GM12892 (cell line): ENCODE measurements at regions not wholly inside any gene's neighbourhood (a gene's known extent, or its start where the extent isn't known, plus 50 kb on each side); places are given as distances from the start of the nearest gene placed in this dataset.

Source experiments
- DNase-seq: peaks from one replicate; pipeline ENCODE4 v3.0.0; 2011; ENCODE audit not compliant: insufficient read length
- FAIRE-seq: peaks from 2 replicates; lab custom pipeline; 2011; peaks lifted over from hg19 to GRCh38; lab: Jason Lieb, UNC
- POLR2A ChIP-seq: IDR thresholded peaks from 2 replicates; pipeline ENCODE4 v1.6.1; 2011; ENCODE audit warnings: low read depth, low read length, control low read depth
- POLR2AphosphoS5 ChIP-seq: IDR thresholded peaks from 2 replicates; pipeline ENCODE4 v1.6.1; 2011; ENCODE audit warnings: low read depth, low read length, control low read depth
- TAF1 ChIP-seq: IDR thresholded peaks from 2 replicates; pipeline ENCODE4 v1.6.1; 2011; ENCODE audit warnings: low read depth, mild to moderate bottlenecking, control low read depth, low read length, borderline replicate concordance

GRCh38 chr9:105932276-105932675 is 237.9 kb downstream of the TMEM38B start:
- no peak for DNase-seq
- no peak for FAIRE-seq
- TF ChIP-seq TAF1 (no peak), POLR2AphosphoS5 (no peak), POLR2A (no peak)

- FAIRE-seq (no peak), DNase-seq (no peak)
- no peak for TF ChIP-seq TAF1
- no peak for TF ChIP-seq POLR2A
- TF ChIP-seq POLR2AphosphoS5: no peak
These were observed 256.1 kb downstream of the TMEM38B start for GRCh38 chr9:105950448-105950847.

- DNase-seq (no peak), FAIRE-seq (no peak)
- TF ChIP-seq POLR2A: no peak
- TF ChIP-seq POLR2AphosphoS5: no peak
- no peak for TF ChIP-seq TAF1
These were observed 256.6 kb downstream of the TMEM38B start for GRCh38 chr9:105950894-105951293.

- FAIRE-seq: no peak
- DNase-seq: no peak
- TF ChIP-seq TAF1: no peak
- TF ChIP-seq POLR2A: no peak
- no peak for TF ChIP-seq POLR2AphosphoS5
These were observed 260.2 kb downstream of the TMEM38B start for GRCh38 chr9:105954517-105954916.

GRCh38 chr9:105957830-105958229 is 263.5 kb downstream of the TMEM38B start:
- DNase-seq (no peak), FAIRE-seq (no peak)
- TF ChIP-seq POLR2AphosphoS5 (no peak), POLR2A (no peak), TAF1 (no peak)

- FAIRE-seq (no peak), DNase-seq (no peak)
- TF ChIP-seq TAF1 (no peak), POLR2A (no peak), POLR2AphosphoS5 (no peak)
These were observed 264.2 kb downstream of the TMEM38B start for GRCh38 chr9:105958587-105958986.

- DNase-seq: no peak
- FAIRE-seq: no peak
- no peak for TF ChIP-seq TAF1
- TF ChIP-seq POLR2A: no peak
- no peak for TF ChIP-seq POLR2AphosphoS5
These were observed 265.2 kb downstream of the TMEM38B start for GRCh38 chr9:105959531-105959930.

- FAIRE-seq: no peak
- TF ChIP-seq TAF1 (no peak), POLR2AphosphoS5 (no peak), POLR2A (no peak)
- no peak for DNase-seq
These were observed 269.2 kb downstream of the TMEM38B start for GRCh38 chr9:105963343-105964099.

GRCh38 chr9:105964156-105964555 is 269.8 kb downstream of the TMEM38B start:
- FAIRE-seq (no peak), DNase-seq (no peak)
- no peak for TF ChIP-seq TAF1
- no peak for TF ChIP-seq POLR2AphosphoS5
- TF ChIP-seq POLR2A: no peak

- DNase-seq: no peak
- no peak for FAIRE-seq
- no peak for TF ChIP-seq POLR2A
These were observed 272.5 kb downstream of the TMEM38B start for GRCh38 chr9:105966834-105967233.

- no peak for FAIRE-seq
- TF ChIP-seq POLR2AphosphoS5 (no peak), POLR2A (no peak), TAF1 (no peak)
- DNase-seq: no peak
These were observed 272.9 kb downstream of the TMEM38B start for GRCh38 chr9:105967248-105967647.

- TF ChIP-seq POLR2A: no peak
- TF ChIP-seq TAF1: no peak
- no peak for TF ChIP-seq POLR2AphosphoS5
- FAIRE-seq (no peak), DNase-seq (no peak)
These were observed 273.5 kb downstream of the TMEM38B start for GRCh38 chr9:105967797-105968196.
